KBM-7 (cell line): ENCODE measurements at regions not wholly inside any gene's neighbourhood (a gene's known extent, or its start where the extent isn't known, plus 50 kb on each side); places are given as distances from the start of the nearest gene placed in this dataset.

Experiments used
- DNase-seq: peaks from one replicate; pipeline ENCODE4 v3.0.0-alpha.2; 2015
- in situ Hi-C: fragments of 300-500 bp; cut with MboI; formaldehyde crosslinking; loops from 2 replicates; pipeline ENCODE4 v1.14.3; 2020; ENCODE audit warnings: low sequenced_read_pairs, low pct_unique_long_range_greater_than_20kb, mixed read lengths

DNA sequence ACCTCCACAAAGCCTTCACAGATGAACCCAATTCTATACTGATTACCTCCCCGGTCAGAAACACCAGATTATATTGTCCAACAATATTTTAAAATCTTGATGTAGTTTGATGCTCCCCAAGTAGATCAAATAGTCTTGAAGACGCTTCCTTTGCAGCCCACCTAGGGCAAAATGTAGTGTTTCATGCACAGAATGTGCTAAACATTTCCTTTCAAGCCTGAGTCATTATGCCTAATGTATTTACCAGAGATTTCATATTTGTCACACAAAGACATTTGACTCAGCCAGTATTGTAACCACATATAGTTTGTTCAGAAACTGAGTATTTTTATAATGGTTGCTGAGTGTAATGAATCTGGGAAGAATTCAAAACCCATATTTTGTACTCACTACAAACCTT lies 1396.8 kb downstream of the LRRC4C start:
- DNase-seq: no peak
- in situ Hi-C loops: no loop called here

DNA sequence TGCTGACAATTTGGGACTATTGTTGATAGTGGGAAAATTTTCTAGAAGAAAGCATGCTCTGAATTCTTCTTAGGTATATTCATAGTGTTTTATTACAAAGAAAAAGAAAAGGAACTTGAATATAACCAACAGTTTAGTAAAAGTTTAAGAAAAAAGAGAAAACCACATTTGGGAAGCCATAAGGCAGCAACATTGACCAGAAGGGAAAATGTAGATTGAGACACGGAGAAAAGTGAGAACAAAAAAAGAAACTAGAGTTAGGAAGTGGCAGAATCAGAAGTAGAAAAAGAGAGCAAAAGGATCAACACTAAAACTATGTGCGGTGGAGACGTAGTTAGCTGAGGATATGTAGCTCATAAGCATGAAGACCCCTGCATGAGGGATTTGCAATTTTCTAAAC lies 1398.2 kb downstream of the LRRC4C start:
- in situ Hi-C loops: no loop called here
- no peak for DNase-seq

DNA sequence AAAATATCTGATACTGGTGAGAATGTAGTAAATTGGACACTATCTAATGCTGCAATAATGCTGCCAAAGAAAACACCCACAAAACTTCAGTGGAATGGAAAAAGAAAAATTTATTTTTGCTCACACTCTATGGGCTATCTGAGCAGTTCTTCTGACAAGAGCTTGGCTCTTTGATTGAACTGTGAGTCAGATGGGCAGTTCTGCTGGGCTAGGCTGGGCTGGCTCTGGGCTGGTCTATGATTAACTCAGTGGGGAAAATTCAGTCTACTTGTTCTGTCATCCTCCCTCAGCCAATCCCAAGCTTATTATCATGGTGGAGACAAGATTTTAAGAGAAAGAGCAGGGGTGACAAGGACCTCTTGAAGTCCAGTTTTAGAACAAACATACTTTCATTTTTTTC lies 1404.8 kb downstream of the LRRC4C start:
- in situ Hi-C loops: no loop called here
- no peak for DNase-seq

DNA sequence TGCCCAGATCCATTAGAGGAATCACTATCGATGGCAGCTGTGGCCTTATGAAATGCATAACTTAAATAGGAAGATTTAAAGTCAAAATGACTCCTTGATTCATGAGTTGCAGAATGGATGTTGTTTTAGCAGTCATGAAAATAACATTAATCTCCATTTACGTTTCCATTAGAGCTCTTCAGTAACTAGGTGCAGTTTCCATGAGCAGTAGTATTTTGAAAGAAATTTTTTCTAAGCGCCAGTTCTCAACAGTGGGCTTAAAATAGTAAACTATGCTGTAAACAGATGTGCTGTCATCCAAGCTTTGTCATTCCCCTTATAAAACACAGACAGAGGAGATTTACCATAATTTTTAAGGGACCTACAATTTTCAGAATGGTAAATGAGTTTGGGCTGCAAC lies 1414.1 kb downstream of the LRRC4C start:
- in situ Hi-C loops: no loop called here
- no peak for DNase-seq

DNA sequence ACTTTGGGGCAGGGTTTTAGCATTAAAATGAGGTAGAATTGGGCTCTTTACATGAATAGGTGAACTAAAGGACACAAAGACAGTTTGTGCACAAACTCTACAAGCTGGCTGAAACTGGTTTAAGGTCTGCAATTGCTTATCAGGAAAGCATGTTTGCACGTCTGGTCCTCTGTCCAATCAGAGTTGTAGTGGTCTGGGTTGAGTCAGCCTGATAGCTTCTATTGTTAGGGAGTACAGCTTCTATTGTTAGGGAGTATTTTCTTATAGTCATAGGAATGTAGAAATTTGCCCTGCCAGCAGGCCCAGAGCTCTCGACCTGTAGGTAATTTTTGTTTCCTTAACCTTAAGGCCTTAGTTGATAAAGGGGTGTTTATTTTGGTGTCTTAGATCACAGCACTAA lies 1422.4 kb downstream of the LRRC4C start:
- no peak for DNase-seq
- in situ Hi-C loops: no loop called here

DNA sequence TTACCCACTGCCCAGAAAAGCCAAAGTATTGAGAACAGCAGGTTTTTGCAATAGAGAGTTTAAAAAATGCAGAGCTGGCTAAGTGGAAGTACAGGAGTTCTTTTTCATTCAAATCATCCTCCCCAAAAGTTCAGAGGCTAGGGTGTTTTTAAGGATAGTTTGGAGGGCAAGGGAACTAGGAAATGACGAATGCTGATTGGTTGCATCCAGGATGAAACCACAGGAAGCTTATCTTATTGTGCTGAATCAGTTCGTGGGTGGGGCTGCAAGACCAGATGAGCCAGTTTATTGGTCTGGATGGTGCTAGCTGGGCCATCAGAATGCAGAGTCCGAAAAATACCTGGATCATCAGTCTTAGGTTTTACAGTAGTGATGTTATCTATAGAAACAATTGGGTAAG lies 1427.1 kb downstream of the LRRC4C start:
- in situ Hi-C loops: no loop called here
- no peak for DNase-seq

DNA sequence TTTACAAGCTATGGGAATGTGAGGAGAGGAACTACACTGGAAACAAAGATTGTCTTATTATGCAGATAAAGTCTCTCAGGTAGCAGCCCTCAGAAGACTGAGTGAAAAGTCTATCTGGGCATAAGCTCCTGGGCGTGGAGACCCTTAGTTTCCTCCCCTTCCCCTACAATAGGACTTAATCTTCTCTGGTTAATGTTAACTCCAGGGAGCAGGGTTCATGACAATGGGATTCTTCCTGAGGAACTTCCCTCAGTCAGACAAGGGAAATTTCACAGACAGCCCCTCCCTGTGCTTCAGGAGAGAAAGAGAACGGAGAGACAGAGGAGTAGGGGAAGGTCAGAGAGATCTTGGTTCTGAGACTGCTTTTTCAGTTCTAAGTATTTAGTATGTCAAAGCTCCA lies 1428.6 kb downstream of the LRRC4C start:
- in situ Hi-C loops: no loop called here
- DNase-seq: no peak

DNA sequence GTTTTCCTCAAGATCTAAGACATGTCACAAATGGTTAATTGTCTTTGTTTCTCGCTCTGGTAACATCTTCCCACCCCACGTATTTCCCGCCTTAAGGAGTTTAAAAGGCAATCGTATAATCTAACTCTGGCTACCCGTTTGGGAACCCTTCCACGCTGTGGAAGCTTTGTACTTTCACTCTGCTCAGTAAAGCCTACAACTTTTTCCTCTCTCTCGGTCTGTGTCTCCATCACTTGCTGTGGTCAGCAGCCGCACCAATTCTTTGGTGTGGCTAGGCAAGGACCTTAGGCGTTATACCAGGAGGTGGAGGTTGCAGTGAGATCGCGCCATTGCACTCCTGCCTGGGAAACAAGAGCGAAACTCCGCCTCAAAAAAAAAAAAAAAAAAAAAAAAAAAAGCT lies 1430.1 kb downstream of the LRRC4C start:
- DNase-seq: no peak
- in situ Hi-C loops: no loop called here

DNA sequence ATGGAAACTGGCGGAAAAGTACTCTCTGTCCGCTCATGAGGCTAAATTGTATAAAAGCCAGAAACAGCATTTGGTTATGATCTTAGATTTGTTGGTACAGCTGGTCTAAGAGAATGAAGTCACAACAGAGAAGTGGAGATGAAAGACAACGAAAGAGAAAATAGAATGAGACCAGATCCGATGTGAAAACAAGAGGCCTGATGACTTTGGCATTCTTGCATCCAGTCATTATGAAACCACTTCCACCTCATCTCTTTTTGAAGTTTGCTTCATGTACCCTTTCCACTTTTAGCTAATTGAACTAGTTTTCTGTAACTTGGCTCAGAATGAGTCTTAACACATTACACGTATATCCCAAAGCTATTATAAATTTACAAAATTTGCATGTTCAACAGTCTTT lies 1431.7 kb downstream of the LRRC4C start:
- in situ Hi-C loops: no loop called here
- DNase-seq: no peak

DNA sequence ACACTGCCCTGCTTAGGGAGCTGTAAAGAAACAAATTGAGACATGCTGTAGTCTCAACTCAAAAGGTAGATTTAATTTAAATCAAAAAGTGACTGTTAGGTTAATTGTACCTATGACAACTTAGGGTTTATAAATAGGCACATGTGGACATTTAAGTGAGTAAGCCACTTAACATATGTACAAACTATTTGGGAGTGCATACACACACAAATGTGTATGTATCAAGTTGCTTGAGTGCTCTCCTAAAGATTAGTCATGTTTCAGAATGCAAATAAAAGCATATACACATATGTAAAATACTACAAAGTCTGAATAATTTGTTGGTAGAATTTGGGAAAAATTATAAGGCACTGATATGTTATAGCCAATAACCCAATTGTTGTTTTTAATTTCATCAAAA lies 1435.7 kb downstream of the LRRC4C start:
- in situ Hi-C loops: no loop called here
- no peak for DNase-seq

DNA sequence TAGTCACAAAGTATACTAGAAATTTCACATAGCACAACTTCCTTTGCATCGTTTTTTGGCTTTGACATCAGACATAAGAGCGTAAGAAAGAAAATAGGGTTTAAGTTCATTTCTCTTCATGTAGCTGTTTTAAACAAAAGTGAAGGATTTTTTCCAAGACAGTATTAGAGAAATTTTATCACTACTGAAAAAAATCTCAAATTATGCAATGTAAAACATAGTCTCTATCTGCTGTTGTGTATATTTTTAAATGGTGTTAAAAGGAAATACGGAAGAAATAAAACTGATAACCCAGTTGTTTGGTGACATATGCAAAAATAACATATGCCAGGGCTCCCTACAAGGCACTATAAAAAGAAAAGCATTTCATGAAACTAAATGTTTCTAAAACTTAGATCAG lies 1449.4 kb downstream of the LRRC4C start:
- in situ Hi-C loops: no loop called here
- no peak for DNase-seq

DNA sequence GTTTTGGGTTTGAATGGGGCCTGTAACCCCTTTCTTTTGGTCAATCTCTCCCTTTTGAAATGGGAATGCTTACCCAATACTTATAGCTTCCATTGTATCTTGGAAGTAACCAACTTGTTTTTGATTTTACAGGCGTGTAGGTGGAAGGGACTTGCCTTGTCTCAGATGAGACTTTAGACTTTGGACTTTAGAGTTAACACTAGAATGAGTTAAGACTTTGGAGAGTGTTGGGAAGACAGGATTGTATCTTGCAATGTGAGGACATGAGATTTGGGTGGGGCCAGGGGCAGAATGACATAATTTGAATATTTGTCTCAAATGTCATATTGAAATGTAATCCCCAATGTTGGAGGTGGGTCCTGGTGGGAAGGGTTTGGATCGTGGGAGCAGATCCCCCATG lies 1466.9 kb downstream of the LRRC4C start:
- no peak for DNase-seq
- in situ Hi-C loops: no loop called here

DNA sequence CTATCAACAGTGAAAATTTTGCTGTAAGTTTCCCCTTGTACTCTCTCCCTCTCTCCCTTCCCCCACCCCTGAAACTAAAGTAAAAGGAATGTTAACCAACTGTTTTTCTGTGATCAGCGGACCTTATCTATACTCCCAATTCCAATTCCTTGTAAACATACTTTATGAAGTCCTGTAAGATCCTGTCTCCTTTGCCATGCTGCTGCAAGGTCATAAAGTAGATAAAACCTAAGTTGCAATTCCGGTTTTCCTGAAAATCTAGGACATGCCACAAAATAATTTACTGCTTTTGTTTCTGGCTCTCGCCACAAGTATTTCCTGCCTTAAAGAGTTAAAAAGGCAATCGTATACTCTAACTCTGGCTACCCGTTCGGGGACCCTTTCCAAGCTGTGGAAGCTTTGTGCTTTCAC lies 1469.0 kb downstream of the LRRC4C start:
- DNase-seq: no peak
- in situ Hi-C loops: no loop called here

DNA sequence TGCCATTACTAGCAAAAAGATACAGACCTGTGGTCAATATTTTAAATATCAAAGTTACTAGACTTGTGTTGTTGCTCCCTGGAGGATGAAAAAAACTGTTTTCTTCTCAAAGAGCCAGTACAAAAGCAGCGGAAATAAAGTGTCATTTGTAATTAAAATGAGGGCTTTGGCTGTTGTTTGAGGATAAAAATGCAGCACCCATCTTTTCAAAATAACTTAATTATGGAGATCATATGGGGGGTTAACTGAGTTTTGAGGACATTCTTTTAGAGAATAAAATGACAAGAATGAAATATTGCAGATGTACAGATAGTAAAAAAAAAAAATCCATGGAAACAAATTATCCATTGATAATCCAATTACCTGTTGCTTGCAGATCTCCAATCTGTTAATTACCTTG lies 1484.4 kb downstream of the LRRC4C start:
- no peak for DNase-seq
- in situ Hi-C loops: no loop called here

DNA sequence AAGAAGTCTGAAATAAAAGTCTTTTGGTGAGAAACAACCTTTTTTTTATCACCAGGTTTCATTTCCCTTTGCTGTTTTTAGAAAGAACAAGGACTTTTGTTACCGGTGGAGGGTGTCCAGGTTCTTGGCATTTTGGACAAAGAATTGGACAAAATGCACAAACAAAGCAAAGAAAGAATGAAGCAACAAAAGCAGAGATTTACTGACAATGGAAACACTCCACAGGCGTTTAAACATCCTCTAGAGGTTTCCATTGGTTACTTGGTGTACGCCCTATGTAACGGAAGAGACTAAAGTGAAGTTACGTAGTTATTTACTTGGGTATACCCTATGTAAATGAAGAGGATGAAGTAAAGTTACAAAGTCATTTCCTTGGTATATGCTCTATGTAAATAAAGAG lies 1487.0 kb downstream of the LRRC4C start:
- in situ Hi-C loops: no loop called here
- DNase-seq: no peak

DNA sequence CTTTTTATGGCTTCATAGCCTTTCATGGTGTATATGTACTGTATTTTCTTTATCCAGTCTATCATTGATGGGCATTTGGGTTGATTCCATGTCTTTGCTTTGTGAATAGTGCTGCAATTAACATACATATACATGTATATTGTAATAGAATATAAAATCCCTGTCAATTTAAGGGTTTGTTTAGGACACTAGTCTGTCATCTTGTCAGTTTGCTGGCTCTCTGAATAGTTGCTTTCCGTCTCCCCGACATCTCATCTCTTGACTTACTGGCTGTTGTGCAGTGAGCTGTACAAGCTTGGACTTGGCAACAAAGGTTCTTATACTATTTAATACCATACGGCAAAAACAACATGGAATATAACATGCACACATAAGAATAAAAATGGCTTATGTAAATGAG lies 1487.5 kb downstream of the LRRC4C start:
- no peak for DNase-seq
- in situ Hi-C loops: no loop called here

DNA sequence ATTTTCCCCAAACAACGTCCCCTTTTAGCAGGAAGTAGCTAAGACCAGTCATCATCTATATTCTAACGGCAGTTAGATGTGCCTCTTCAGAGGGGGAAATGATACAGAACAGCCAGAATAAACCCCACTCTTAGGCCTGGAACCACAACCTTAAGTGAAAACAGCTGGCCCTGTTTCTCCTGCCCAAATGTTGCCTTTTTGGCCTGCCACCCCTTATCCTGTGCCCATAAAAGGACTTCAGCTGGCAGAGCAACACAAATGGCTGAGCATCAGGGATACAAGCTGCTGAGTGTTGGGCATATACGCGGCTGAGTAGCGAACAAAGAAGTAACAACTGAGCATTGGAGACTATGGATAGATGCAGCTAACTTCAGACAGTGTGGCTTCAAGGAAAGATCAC lies 1491.4 kb downstream of the LRRC4C start:
- in situ Hi-C loops: no loop called here
- no peak for DNase-seq

DNA sequence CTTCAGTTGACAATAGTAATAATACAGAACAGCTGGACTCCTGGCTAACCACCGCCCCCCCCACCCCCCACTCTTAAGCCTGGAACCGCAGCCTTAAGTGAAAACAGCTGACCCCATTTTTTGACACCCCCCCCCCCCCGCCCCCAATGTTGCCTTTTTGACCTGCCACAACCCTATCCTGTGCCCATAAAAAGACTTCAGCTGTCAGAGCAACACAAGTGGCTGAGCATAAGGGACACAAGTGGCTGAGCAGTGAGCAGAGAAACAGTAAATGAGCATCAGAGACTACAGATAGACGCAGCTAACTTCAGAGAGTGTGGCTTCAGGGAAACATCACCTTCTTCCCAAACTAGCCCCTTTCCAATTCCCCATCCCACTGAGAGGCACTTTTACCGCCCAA lies 1493.8 kb downstream of the LRRC4C start:
- DNase-seq: no peak
- in situ Hi-C loops: no loop called here

DNA sequence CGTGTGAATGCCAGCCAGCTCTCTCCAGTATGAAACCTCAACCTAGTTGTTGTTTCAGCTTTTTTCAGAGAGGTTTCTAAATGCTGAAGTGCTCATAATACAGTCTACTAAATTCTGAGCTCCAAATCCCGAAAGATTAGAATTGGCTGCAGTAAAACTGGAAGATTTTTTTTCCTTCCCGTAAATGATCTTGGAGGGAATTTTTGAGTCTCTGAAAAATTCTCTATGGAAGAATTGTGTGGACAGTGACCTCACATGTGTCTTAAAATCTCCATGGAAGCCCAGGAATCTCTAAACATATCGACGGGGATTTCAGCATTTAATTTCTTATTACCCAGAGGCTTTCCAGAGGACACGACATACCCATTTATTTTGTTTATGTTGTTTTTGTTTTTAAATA lies 1499.2 kb downstream of the LRRC4C start:
- DNase-seq: no peak
- in situ Hi-C loops: no loop called here

DNA sequence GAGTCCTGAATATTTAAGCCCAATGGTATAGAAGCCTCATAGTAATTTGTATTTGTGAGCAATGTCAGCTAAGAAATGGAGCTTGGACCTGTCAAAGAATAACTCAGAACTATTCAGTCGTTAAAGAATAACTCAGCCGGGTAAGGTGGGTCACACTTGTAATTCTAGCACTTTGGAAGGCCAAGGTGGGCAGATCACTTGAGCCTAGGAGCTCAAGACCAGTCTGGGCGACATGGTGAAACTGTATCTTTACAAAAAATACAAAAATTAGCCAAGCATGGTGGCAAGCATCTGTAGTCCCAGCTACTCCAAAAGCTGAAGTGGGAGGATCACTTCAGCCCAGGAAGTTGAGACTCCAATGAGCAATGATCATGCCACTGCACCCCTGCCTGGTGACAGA lies 1526.5 kb downstream of the LRRC4C start:
- in situ Hi-C loops: no loop called here
- no peak for DNase-seq

DNA sequence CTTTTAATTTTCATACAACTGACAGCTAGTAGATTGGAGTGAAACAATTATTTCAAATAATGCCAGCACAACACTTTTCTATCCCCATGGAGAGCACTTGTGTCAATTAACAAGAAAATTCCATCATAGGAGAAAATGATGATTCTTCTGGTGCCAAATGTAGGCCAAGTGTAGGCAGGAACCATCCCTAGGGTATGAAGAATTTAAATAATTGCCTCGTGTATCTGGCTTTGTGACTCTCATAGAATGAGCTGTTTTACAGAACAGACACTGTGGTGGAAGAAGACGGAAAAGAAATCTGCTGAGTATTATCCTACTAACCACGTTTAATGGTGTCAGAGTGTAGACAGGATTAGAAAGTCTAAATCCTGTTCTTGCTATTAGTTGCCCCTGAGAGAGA lies 1542.2 kb downstream of the LRRC4C start:
- in situ Hi-C loops: no loop called here
- DNase-seq: no peak

DNA sequence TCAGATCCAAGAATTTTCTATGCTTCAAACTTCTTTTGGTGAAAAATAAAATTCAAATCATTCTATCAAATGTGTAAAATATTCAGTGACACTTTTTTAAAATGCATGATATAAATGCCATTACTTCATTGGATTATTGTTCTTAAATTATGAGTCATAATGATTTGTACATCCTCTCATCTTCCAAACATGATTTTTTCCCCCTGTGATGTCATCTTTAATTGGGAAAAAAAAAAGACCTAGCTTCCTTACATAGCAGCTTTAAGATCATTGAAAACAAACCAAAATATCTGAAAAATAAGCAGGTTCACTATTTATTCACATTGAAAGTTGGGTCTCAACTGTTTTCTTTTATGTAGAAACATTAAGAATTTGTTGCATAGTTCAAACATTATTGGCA lies 1549.4 kb downstream of the LRRC4C start:
- in situ Hi-C loops: no loop called here

More for the DNA sequence above, 1549.4 kb downstream of the LRRC4C start:
- DNase-seq: no peak
